Prostate gland (tissue), 2 donors: ENCODE measurements at regions not wholly inside any gene's neighbourhood (a gene's known extent, or its start where the extent isn't known, plus 50 kb on each side); places are given as distances from the start of the nearest gene placed in this dataset.

Experiments used
- DNase-seq: peaks from one replicate; pipeline ENCODE4 v3.0.0-alpha.2; 2019; ENCODE audit warnings: low spot score
- H3K27ac ChIP-seq, 2 donors: fragments of 200-600 bp; sonication (generic); 2 replicates each; pipeline ENCODE4 v1.5.1; 2017 to 2019
- H3K27me3 ChIP-seq: fragments of 200-600 bp; sonication (generic); replicated peaks from 2 replicates; pipeline ENCODE4 v1.5.1; 2019; ENCODE audit not compliant: insufficient read depth
- H3K36me3 ChIP-seq, 2 donors: fragments of 200-600 bp; sonication (generic); 1 replicate in 1 of 2; 2 replicates in 1 of 2; pipeline versions ENCODE4 v1.5.1 to v1.8.1; 2017 to 2019
- H3K4me1 ChIP-seq: fragments of 200-600 bp; sonication (generic); replicated peaks from 2 replicates; pipeline ENCODE4 v1.5.1; 2019
- H3K4me3 ChIP-seq, 2 donors: fragments of 200-600 bp; sonication (generic); 2 replicates each; pipeline ENCODE4 v1.5.1; 2017 to 2019
- H3K9me3 ChIP-seq: fragments of 200-600 bp; sonication (generic); 2 replicates; pipeline ENCODE4 v1.5.1; 2017
- POLR2A ChIP-seq: fragments of 450-650 bp; IDR thresholded peaks from one replicate; pipeline ENCODE4 v1.6.1; 2016; ENCODE audit warnings: antibody characterized with exemption, mild to moderate bottlenecking
- POLR2AphosphoS5 ChIP-seq: sonication (generic); formaldehyde crosslinking; IDR thresholded peaks from one replicate; pipeline ENCODE4 v1.6.1; 2017; ENCODE audit warnings: antibody characterized with exemption
- WGBS: methylation state at CpG from one replicate; pipeline ENCODE4 v1.1.5; 2018; 5-methylcytosine and 5-hydroxymethylcytosine counted together
- intact Hi-C: fragments of 100-400 bp; cut with DNase I; formaldehyde crosslinking; loops from one replicate; pipeline ENCODE4 v1.14.2; 2022
- TF ChIP-seq, protein P1 (sequence below), 4 experiments: fragments of 200-600 bp in 2 of 4; fragments of 450-650 bp in 2 of 4; sonication (generic) in 2 of 4; IDR thresholded peaks; 1 replicate in 3 of 4; 2 replicates in 1 of 4; pipeline ENCODE4 v1.5.1; 2016 to 2019; ENCODE audit warnings: antibody characterized with exemption in 4 of 4, mild to moderate bottlenecking in 2 of 4, moderate library complexity in 2 of 4

DNA sequence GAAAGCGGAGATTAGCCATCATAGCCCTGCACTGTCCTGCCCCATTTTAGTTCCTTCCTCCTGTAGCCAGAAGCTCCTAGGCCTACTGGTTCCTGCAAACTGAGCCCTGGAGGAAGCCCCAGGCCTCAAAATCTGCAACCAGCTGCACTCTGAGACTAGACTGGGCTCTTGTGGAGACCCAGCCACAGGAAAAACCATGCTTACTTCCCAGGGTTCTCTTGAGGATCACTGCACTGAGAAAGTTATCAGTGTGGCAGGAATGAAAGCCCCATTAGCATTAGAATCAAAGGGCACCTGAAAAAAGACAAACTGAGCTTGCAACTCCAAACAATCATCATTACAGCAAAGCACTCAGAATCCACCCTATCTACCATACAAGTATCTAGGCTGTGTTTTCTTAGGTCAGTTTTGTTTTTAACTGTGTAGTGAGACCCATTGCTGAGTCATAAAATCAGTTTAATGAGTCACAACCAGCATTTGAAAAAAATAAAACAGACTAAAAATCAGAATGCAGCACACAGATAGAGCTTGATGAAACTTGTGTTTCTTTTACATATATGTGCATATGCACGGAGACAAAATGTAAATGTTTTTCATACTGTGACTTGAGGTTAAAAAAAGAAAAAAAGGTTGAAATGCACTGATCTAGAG, 91.0 kb downstream of the UNC5CL start:
- DNase-seq, result no peak

DNA sequence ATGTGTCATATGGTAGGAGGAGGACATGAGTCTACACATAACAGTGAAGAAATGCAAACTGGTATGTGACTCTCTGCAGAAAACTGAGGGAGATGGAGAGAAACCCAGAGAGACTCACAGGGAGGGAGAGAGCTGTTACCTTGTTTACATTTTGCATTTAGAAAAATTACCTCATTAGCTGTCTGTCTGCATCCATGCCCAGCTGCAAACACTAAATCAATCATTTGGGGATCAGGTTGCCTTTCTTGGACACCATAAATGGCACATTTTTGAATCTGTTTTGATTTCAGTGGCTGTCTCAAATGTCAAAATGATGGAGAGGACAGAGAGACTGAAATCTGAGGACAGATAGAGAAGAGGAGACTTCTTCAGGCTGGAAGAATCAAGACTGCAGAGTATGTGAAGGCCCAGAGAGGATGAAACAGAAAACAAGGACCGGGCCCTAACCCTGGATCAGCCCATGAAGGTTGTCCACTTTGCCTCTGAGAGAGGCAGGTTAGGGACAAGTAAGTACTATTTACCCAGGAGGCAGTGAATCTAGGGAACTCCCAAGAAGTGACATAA, 92.2 kb downstream of the UNC5CL start:
- TF ChIP-seq POLR2AphosphoS5 (no peak), POLR2A (no peak)
- TF ChIP-seq, protein P1, sequence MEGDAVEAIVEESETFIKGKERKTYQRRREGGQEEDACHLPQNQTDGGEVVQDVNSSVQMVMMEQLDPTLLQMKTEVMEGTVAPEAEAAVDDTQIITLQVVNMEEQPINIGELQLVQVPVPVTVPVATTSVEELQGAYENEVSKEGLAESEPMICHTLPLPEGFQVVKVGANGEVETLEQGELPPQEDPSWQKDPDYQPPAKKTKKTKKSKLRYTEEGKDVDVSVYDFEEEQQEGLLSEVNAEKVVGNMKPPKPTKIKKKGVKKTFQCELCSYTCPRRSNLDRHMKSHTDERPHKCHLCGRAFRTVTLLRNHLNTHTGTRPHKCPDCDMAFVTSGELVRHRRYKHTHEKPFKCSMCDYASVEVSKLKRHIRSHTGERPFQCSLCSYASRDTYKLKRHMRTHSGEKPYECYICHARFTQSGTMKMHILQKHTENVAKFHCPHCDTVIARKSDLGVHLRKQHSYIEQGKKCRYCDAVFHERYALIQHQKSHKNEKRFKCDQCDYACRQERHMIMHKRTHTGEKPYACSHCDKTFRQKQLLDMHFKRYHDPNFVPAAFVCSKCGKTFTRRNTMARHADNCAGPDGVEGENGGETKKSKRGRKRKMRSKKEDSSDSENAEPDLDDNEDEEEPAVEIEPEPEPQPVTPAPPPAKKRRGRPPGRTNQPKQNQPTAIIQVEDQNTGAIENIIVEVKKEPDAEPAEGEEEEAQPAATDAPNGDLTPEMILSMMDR (IDR thresholded peaks at IDR 0.05), result no peak
- Histone ChIP-seq H3K36me3 (no peaks in the 10 kb centered on the region), H3K27ac (no peak overlapping the region), H3K27me3 (no peaks in the 10 kb centered on the region), H3K4me1 (no peaks in the 10 kb centered on the region), H3K4me3 (no peak overlapping the region), H3K9me3 (no peaks in the 10 kb centered on the region)
- intact Hi-C loops, result no loop called here
- WGBS, result 91% methylated on average over 1 of the region's 1 CpG
- no peak for DNase-seq

More for the DNA sequence above, 91.0 kb downstream of the UNC5CL start:
- H3K27ac ChIP-seq, result no peak overlapping the region
- no peaks in the 10 kb centered on the region for H3K36me3 ChIP-seq
- no peaks in the 10 kb centered on the region for H3K27me3 ChIP-seq
- H3K4me1 ChIP-seq, result no peaks in the 10 kb centered on the region
- H3K9me3 ChIP-seq, result no peaks in the 10 kb centered on the region
- H3K4me3 ChIP-seq, result no peak overlapping the region
- TF ChIP-seq POLR2A, result no peak
- TF ChIP-seq, protein P1 (IDR thresholded peaks at IDR 0.05), result no peak
- TF ChIP-seq POLR2AphosphoS5, result no peak
- intact Hi-C loops, result no loop called here
- WGBS, result 91% methylated on average over 2 of the region's 2 CpGs

DNA sequence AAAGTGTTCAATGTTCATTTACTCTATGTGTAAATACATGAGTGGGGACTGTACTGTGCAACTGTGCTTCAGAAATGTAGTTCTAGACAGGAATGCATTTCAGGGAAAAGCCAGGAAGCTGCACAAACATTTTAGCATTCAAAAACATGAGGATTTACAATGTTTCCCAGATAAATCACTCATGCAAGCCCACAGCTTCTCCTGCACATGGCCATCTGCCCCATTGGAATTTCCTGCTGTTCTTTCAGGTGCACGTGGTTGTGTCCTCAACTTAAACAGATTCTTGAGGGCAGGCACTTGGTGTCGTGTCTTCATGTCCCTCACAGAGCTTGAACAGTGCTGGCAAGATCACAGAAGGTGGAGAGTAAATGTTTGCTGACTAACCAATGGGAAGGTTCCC, 101.5 kb downstream of the UNC5CL start:
- DNase-seq, result no peak
- 40% methylated on average over 2 of the region's 2 CpGs for WGBS
- H3K4me3 ChIP-seq, result no peak overlapping the region
- H3K27me3 ChIP-seq, result no peaks in the 10 kb centered on the region
- intact Hi-C loops, result no loop called here
- H3K36me3 ChIP-seq, result no peaks in the 10 kb centered on the region
- H3K9me3 ChIP-seq, result no peaks in the 10 kb centered on the region
- TF ChIP-seq, protein P1 (IDR thresholded peaks at IDR 0.05), result no peak
- no peak for TF ChIP-seq POLR2AphosphoS5
- no peak for TF ChIP-seq POLR2A
- H3K27ac ChIP-seq, result no peak overlapping the region
- H3K4me1 ChIP-seq, result no peaks in the 10 kb centered on the region

DNA sequence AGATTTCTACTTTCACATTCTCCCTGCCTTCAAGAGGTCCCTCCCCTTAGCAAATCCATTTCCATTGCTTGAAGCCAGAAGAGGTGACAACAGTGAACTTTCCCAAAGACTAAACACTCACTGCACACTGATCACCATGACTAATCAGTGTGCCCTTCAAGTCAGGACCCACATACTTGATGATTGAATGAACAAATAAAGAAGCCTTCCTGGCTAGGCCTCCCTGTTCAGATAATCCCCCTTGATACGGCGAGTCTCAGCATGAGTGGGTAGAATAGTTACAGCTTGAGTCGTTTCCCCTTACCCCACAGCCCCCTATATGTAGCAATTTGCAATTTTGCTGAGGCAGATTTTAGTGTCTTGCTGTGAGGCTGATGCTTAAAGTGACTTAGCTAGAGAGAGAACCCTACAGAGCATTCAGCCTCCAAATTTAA, 102.2 kb downstream of the UNC5CL start:
- Histone ChIP-seq H3K27ac (no peak overlapping the region), H3K4me1 (no peaks in the 10 kb centered on the region), H3K9me3 (no peaks in the 10 kb centered on the region), H3K36me3 (no peaks in the 10 kb centered on the region), H3K27me3 (no peaks in the 10 kb centered on the region), H3K4me3 (no peak overlapping the region)
- intact Hi-C loops, result no loop called here
- 46% methylated on average over 3 of the region's 3 CpGs for WGBS
- no peak for TF ChIP-seq POLR2AphosphoS5
- no peak for TF ChIP-seq POLR2A
- TF ChIP-seq, protein P1 (IDR thresholded peaks at IDR 0.05), result no peak
- no peak for DNase-seq

DNA sequence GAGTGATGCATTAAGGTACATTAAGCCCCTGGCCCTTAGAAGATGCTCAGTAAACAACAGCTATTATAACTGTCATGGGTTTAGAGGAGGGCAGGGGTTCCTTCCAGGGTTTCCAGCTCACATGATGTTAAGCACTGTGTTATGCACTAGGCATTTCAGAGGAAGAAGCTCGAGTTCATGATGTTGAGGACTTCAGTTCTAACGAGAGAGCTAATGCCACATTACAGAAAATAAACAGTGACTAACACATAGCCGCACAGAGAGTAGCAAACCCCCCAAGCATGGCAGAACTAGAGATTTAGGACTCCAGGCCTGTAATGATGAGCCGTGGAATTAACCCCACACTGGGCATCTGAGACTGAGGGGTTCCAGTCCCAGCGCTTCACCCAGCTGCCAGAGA, 105.2 kb downstream of the UNC5CL start:
- no peak for DNase-seq
- no peak overlapping the region for H3K27ac ChIP-seq
- no peaks in the 10 kb centered on the region for H3K36me3 ChIP-seq
- intact Hi-C loops, result no loop called here
- H3K9me3 ChIP-seq, result no peaks in the 10 kb centered on the region
- no peaks in the 10 kb centered on the region for H3K27me3 ChIP-seq
- TF ChIP-seq POLR2AphosphoS5 (no peak), POLR2A (no peak)
- TF ChIP-seq, protein P1 (IDR thresholded peaks at IDR 0.05), result no peak
- H3K4me3 ChIP-seq, result no peak overlapping the region
- no peaks in the 10 kb centered on the region for H3K4me1 ChIP-seq
- whole genome bisulfite sequencing, result 89% methylated on average over 5 of the region's 5 CpGs
